Brain microvascular endothelial cell (primary cell): ENCODE measurements at regions not wholly inside any gene's neighbourhood (a gene's known extent, or its start where the extent isn't known, plus 50 kb on each side); places are given as distances from the start of the nearest gene placed in this dataset.
A peak's percentile ranks its signal among the peaks of the same experiment; 100 is the strongest.

ENCODE experiments used
- DNase-seq: peaks from one replicate; pipeline ENCODE4 v3.0.0-alpha.2; 2020
- H3K27ac ChIP-seq: fragments of 250-450 bp; sonication (Bioruptor Pico); 2 replicates; pipeline ENCODE4 v1.5.1; 2020; ENCODE audit warnings: mild to moderate bottlenecking, moderate library complexity
- H3K27me3 ChIP-seq: fragments of 250-450 bp; sonication (Bioruptor Pico); replicated peaks from 2 replicates; pipeline ENCODE4 v1.5.1; 2020; ENCODE audit warnings: mild to moderate bottlenecking
- H3K36me3 ChIP-seq: fragments of 250-450 bp; sonication (Bioruptor Pico); replicated peaks from 2 replicates; pipeline ENCODE4 v1.5.1; 2020; ENCODE audit warnings: mild to moderate bottlenecking
- H3K4me3 ChIP-seq: 2 replicates; pipeline ENCODE4 v1.5.1; 2011; ENCODE audit warnings: low read depth, mild to moderate bottlenecking, control low read depth, low read length, moderate library complexity
- in situ Hi-C: cut with HindIII; loops from 2 replicates; pipeline ENCODE4 v1.10.0; 2017; ENCODE audit warnings: low sequenced_read_pairs, low pct_ligation_motif_present
- TF ChIP-seq, protein P1 (sequence below): IDR thresholded peaks from 2 replicates; pipeline ENCODE4 v1.5.1; 2011; ENCODE audit warnings: low read depth, mild to moderate bottlenecking, moderate library complexity, low read length, control low read depth, inconsistent platforms; ENCODE audit errors: missing control alignments

DNA sequence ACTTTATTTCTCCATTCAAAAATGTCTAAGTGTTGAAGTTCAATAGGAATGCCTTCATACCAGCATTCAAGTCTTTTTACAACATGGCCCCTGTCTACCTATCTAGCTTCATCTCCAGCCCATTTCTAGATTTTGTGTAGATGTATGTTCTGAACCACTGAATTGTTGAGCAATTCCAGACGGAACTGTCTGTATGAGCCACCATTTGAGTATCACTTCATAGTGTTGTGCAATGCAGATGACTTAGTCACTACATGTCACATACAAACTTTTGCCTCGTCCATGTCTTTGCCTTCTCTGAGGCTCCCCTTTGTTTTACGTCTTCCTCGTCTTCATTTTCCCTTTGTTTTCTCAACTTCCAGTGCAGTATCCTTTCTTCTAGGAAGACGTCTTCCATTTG is 118.1 kb downstream of the INHBA start:
- no peak for DNase-seq

DNA sequence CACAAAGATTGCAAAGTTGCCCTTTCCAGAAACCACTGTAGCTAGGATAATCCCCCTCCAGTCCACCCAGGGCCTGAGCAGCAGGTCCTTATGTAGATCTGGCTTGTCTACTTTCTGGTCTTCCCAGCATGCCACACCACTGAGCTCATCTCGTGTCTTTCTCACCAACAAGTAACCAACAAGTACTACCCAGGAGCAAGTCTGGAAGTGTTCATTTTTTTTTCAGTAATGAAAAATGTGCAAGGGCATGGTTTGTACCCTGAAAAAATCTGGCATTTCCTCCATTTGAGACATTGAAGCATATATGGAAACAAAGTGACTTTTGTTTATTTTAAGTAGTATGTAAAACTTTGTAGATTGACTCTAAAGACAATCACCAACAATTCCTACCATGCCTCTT is 120.8 kb downstream of the INHBA start:
- no peaks in the 10 kb centered on the region for H3K27me3 ChIP-seq
- no peak overlapping the region for H3K27ac ChIP-seq
- no peak for DNase-seq
- H3K4me3 ChIP-seq, result no peak overlapping the region
- TF ChIP-seq, protein P1, sequence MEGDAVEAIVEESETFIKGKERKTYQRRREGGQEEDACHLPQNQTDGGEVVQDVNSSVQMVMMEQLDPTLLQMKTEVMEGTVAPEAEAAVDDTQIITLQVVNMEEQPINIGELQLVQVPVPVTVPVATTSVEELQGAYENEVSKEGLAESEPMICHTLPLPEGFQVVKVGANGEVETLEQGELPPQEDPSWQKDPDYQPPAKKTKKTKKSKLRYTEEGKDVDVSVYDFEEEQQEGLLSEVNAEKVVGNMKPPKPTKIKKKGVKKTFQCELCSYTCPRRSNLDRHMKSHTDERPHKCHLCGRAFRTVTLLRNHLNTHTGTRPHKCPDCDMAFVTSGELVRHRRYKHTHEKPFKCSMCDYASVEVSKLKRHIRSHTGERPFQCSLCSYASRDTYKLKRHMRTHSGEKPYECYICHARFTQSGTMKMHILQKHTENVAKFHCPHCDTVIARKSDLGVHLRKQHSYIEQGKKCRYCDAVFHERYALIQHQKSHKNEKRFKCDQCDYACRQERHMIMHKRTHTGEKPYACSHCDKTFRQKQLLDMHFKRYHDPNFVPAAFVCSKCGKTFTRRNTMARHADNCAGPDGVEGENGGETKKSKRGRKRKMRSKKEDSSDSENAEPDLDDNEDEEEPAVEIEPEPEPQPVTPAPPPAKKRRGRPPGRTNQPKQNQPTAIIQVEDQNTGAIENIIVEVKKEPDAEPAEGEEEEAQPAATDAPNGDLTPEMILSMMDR, result no peak
- in situ Hi-C loops, result no loop called here
- no peaks in the 10 kb centered on the region for H3K36me3 ChIP-seq

More for the DNA sequence above, 118.1 kb downstream of the INHBA start:
- H3K27me3 ChIP-seq, result no peaks in the 10 kb centered on the region
- no peak overlapping the region for H3K27ac ChIP-seq
- H3K36me3 ChIP-seq, result no peaks in the 10 kb centered on the region
- in situ Hi-C loops, result no loop called here
- H3K4me3 ChIP-seq, result no peak overlapping the region
- TF ChIP-seq, protein P1, result no peak

DNA sequence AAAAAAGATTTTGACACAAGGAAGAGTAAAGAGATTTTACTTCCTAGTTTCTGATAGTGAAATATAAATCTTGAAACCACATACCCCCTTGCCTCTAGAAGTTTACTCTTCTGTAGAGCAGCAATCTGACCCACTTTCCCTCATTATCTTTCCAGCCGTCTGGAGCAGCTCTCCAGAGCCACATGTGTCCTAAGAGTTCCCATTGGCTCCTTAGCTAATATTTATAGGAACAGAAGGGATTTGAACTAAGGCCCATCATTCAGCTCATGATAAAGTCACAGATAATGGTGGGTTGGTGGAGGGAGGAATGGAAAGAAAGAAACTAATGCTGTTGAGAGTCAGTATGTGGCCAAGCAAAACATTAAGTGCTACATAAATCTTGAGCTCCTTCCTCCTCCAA is 121.8 kb downstream of the INHBA start:
- Histone ChIP-seq H3K36me3 (no peaks in the 10 kb centered on the region), H3K4me3 (no peak overlapping the region), H3K27ac (peak overlapping the region; percentile 88), H3K27me3 (no peaks in the 10 kb centered on the region)
- in situ Hi-C loops, result no loop called here
- TF ChIP-seq, protein P1, result no peak
- no peak for DNase-seq

DNA sequence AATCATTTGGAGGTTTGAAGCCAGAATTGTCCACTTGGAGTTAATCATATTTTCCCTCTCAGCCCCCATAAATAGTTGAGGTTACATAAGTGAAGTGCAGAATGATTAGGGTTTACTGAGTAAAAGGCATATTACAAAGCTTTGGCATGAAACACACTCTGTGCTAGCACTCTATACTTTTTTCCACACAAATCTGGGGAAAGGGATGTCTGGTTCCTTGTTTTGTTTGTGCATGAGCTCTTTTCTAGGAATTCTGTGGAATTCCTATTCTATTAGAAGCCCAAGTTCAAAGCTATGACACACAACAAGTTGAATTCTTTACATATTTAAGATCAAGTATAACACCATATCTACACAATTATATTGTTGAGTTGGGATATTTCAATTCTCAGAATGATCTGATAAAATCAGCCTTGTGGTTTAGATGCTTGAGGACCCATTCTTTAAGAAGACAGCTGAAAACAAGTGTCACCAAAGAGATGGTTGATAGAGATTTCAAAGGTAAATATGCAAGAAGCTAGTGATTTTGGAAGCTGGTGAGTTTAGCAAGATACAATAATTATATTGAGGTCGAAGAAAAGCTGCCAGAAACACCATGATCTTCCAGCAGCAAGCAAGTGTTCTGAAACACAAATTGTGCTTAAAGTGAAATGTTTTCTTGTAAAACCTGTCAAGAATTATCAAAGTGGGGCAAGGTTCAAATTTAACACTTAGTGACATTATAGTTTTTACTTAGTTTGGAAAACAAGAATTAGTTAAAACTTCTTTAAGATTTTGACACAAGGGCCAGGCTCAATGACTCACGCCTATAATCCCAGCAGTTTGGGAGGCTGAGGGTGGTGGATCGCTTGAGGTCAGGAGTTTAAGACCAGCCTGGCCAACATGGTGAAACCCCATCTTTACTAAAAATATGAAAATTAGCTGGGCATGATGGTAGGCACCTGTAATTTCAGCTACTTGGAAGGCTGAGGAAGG is 122.6 kb downstream of the INHBA start:
- Histone ChIP-seq H3K27me3 (no peaks in the 10 kb centered on the region), H3K36me3 (no peaks in the 10 kb centered on the region), H3K4me3 (no peak overlapping the region), H3K27ac (peak overlapping the region; percentile 88)
- TF ChIP-seq, protein P1, result no peak
- in situ Hi-C loops, result no loop called here
- DNase-seq, result peak; percentile 85

GRCh38 chr7:41578700-41579099 is 124.2 kb downstream of the INHBA start:
- in situ Hi-C loops, result no loop called here
- H3K27ac ChIP-seq, result no peak overlapping the region
- DNase-seq, result no peak
- H3K4me3 ChIP-seq, result no peak overlapping the region
- TF ChIP-seq, protein P1, result no peak
- no peaks in the 10 kb centered on the region for H3K36me3 ChIP-seq
- no peaks in the 10 kb centered on the region for H3K27me3 ChIP-seq
